HCT116 (cell line): ENCODE measurements at regions not wholly inside any gene's neighbourhood (a gene's known extent, or its start where the extent isn't known, plus 50 kb on each side); places are given as distances from the start of the nearest gene placed in this dataset.
"Not testable (repeated sequence)": the region's sequence is repeated elsewhere in the genome, so short reads cannot be mapped to it uniquely, and the experiment has no call there.

Experiments
- ATAC-seq: fragments of 200-7000 bp; cut with Tn5 transposase; 2 replicates; pipeline ENCODE4 v1.9.1; 2020; ENCODE audit warnings: mild to moderate bottlenecking, moderate library complexity
- BruUV-seq: library from RNA; stranded (reverse); fragments of 400-500 nt; replicated peaks from 2 replicates; lab custom pipeline; 2021; lab: Mats Ljungman, UMichigan
- CTCF ChIA-PET: fragments of 300-600 bp; sonication (Branson Sonifier 250); formaldehyde crosslinking; loops from one replicate; lab custom pipeline; 2021; ENCODE audit warnings: antibody characterized with exemption; lab: Charles Lee
- POLR2A ChIA-PET: fragments of 300-600, 350-600 bp; sonication (Branson Sonifier 250); formaldehyde crosslinking; loops from one replicate; lab custom pipeline; 2021; ENCODE audit warnings: antibody characterized with exemption; lab: Charles Lee
- RAD21 ChIA-PET, 2 experiments: fragments of 300-600 bp; sonication (Branson Sonifier 250); formaldehyde crosslinking; loops; one replicate each; lab custom pipeline; 2023; ENCODE audit warnings: low total read pairs in 2 of 2; ENCODE audit not compliant: uncharacterized antibody in 2 of 2, unreplicated experiment in 2 of 2, low non-redundant PET in 1 of 2; lab: Charles Lee
- DNase-seq: peaks from one replicate; pipeline ENCODE4 v3.0.0-alpha.2; 2010; ENCODE audit warnings: low read depth, low spot score
- H2AFZ ChIP-seq: fragments of 200-600 bp; shearing (Covaris generic), sonication (generic); 2 replicates; pipeline ENCODE4 v1.6.1; 2017; ENCODE audit warnings: low read depth, mixed run types, mixed read lengths, antibody characterized with exemption, low read length; ENCODE audit not compliant: poor library complexity, severe bottlenecking
- H3K27ac ChIP-seq: 2 replicates; pipeline ENCODE4 v1.5.1; 2012; ENCODE audit warnings: low read depth, low read length
- H3K27me3 ChIP-seq: fragments of 200-600 bp; sonication (generic); 2 replicates; pipeline ENCODE4 v1.6.1; 2016; ENCODE audit warnings: mixed run types, low read length, mixed read lengths; ENCODE audit not compliant: insufficient read depth
- H3K36me3 ChIP-seq, 2 experiments: fragments of 200-500 bp in 1 of 2; fragments of 200-600 bp in 1 of 2; sonication (Bioruptor generic) in 1 of 2; sonication (generic) in 1 of 2; 2 replicates each; pipeline versions ENCODE4 v1.5.1 to v1.6.1; 2014 to 2016; ENCODE audit warnings: low read length in 2 of 2, inconsistent platforms in 1 of 2, mixed read lengths in 1 of 2, mixed run types in 1 of 2; ENCODE audit not compliant: insufficient read depth in 2 of 2, control insufficient read depth in 1 of 2
- H3K4me1 ChIP-seq, 2 experiments: fragments of 200-600 bp in 1 of 2; sonication (generic) in 1 of 2; 2 replicates each; pipeline versions ENCODE4 v1.5.1 to v1.6.1; 2012 to 2017; ENCODE audit warnings: low read length in 2 of 2, inconsistent platforms in 1 of 2, mild to moderate bottlenecking in 1 of 2, mixed read lengths in 1 of 2, mixed run types in 1 of 2, moderate library complexity in 1 of 2; ENCODE audit not compliant: insufficient read depth in 2 of 2, control insufficient read depth in 1 of 2
- H3K4me2 ChIP-seq: fragments of 200-600 bp; sonication (generic); 2 replicates; pipeline ENCODE4 v1.6.1; 2017; ENCODE audit warnings: mixed run types, low read length, mixed read lengths
- H3K4me3 ChIP-seq, 2 experiments: fragments of 200-600 bp in 1 of 2; sonication (generic) in 1 of 2; replicated peaks in 1 of 2; 2 replicates each; pipeline ENCODE4 v1.5.1; 2011 to 2016; ENCODE audit warnings: low read length in 2 of 2, control low read depth in 1 of 2, low read depth in 1 of 2, mild to moderate bottlenecking in 1 of 2, mixed read lengths in 1 of 2, mixed run types in 1 of 2
- H3K79me2 ChIP-seq: fragments of 200-600 bp; sonication (generic); 2 replicates; pipeline ENCODE4 v1.6.1; 2017; ENCODE audit warnings: mild to moderate bottlenecking, mixed run types, low read length, moderate library complexity, mixed read lengths; ENCODE audit not compliant: insufficient read depth
- H3K9ac ChIP-seq: fragments of 200-600 bp; sonication (generic); 2 replicates; pipeline ENCODE4 v1.6.1; 2016; ENCODE audit warnings: low read length, mixed read lengths
- H3K9me2 ChIP-seq: fragments of 200-600 bp; sonication (generic), shearing (Covaris generic); 2 replicates; pipeline ENCODE4 v1.6.1; 2017; ENCODE audit warnings: mixed run types, mild to moderate bottlenecking, moderate library complexity; ENCODE audit not compliant: insufficient read depth
- H3K9me3 ChIP-seq, 2 experiments: fragments of 200-500 bp in 1 of 2; fragments of 200-600 bp in 1 of 2; sonication (Bioruptor generic) in 1 of 2; sonication (generic) in 1 of 2; 2 replicates each; pipeline ENCODE4 v1.6.1; 2014 to 2017; ENCODE audit warnings: low read length in 2 of 2, mixed read lengths in 2 of 2, inconsistent platforms in 1 of 2, low read depth in 1 of 2, mild to moderate bottlenecking in 1 of 2, mixed run types in 1 of 2, moderate library complexity in 1 of 2; ENCODE audit not compliant: control insufficient read depth in 1 of 2, insufficient read depth in 1 of 2
- H4K20me1 ChIP-seq: fragments of 200-600 bp; sonication (generic), shearing (Covaris generic); 2 replicates; pipeline ENCODE4 v1.6.1; 2017; ENCODE audit warnings: mixed run types, mild to moderate bottlenecking, moderate library complexity; ENCODE audit not compliant: insufficient read depth
- intact Hi-C: fragments of 100-400 bp; cut with micrococcal nuclease; formaldehyde crosslinking; loops from 2 replicates; pipeline ENCODE4 v1.10.0; 2022
- TF ChIP-seq, protein P1 (sequence below), 3 experiments: fragments of 200-600 bp in 1 of 3; sonication (generic) in 1 of 3; IDR thresholded peaks in 2 of 3; conservative IDR thresholded peaks in 1 of 3; 2 replicates each; pipeline ENCODE4 v1.5.1; 2012 to 2017; ENCODE audit warnings: low read depth in 2 of 3, low read length in 2 of 3, antibody characterized with exemption in 1 of 3, borderline replicate concordance in 1 of 3, control low read depth in 1 of 3, mild to moderate bottlenecking in 1 of 3, mixed read lengths in 1 of 3, mixed run types in 1 of 3, moderate library complexity in 1 of 3; ENCODE audit not compliant: insufficient read depth in 1 of 3

DNA sequence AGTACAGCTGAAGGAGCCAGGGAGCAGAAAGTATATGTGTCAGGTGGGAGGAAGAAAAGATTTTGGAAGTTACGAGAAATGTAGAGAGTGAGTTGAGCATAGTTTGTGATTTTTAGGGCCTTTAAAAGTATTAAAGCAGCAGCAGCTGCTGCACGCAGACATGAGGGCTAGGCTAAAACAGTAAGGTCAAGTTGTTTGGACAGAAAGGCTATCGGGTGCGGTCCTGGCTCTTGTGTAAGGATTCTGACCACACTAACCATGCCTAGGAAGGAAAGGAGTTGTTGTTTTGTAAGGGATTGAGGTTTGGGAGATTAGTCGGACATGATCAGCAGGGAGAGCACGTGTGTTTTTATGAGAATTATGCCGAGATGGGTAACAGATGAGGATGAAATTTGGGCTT lies 991.6 kb upstream of the WWC1 start:
- H4K20me1 ChIP-seq, H3K36me3 ChIP-seq, H3K4me3 ChIP-seq, DNase-seq, BruUV-seq, ATAC-seq, H3K9me3 ChIP-seq, H2AFZ ChIP-seq, RAD21 ChIA-PET, H3K27me3 ChIP-seq, H3K4me2 ChIP-seq, POLR2A ChIA-PET, intact Hi-C loops, H3K4me1 ChIP-seq, H3K79me2 ChIP-seq, H3K27ac ChIP-seq, H3K9me2 ChIP-seq, CTCF ChIA-PET, H3K9ac ChIP-seq: not testable (repeated sequence)

DNA sequence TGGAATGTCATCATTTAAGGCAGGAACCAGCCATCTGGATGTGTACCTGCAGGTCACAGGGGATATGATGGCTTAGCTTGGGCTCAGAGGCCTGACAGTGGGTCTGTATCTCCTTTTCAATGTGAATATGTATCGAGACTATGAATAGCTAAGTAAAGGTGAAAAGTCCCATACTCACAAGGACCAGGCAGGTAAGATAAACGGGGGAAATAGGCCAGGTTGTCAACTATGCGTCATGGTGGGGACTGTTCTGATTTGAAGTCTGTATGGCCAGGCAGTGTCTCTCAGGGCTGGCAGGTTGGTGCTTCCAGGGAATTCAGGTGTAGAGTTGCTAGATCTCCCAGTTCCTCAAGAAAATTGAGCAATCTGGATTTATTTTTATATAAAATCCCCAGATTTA lies 987.9 kb upstream of the WWC1 start:
- TF ChIP-seq, protein P1, sequence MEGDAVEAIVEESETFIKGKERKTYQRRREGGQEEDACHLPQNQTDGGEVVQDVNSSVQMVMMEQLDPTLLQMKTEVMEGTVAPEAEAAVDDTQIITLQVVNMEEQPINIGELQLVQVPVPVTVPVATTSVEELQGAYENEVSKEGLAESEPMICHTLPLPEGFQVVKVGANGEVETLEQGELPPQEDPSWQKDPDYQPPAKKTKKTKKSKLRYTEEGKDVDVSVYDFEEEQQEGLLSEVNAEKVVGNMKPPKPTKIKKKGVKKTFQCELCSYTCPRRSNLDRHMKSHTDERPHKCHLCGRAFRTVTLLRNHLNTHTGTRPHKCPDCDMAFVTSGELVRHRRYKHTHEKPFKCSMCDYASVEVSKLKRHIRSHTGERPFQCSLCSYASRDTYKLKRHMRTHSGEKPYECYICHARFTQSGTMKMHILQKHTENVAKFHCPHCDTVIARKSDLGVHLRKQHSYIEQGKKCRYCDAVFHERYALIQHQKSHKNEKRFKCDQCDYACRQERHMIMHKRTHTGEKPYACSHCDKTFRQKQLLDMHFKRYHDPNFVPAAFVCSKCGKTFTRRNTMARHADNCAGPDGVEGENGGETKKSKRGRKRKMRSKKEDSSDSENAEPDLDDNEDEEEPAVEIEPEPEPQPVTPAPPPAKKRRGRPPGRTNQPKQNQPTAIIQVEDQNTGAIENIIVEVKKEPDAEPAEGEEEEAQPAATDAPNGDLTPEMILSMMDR (IDR thresholded peaks at IDR 0.05 in 2 of 3, conservative IDR thresholded peaks at IDR 0.05 in 1 of 3; ENCODE audit: borderline replicate concordance in 1 of 3, insufficient read depth in 1 of 3, low read depth in 2 of 3, low read length in 2 of 3) = no peak
- no peak overlapping the region for H3K4me2 ChIP-seq
- CTCF ChIA-PET = no interaction called here
- no peaks in the 10 kb centered on the region for H4K20me1 ChIP-seq
- no peaks in the 10 kb centered on the region for H3K36me3 ChIP-seq
- BruUV-seq = no TSS peak
- POLR2A ChIA-PET = no interaction called here
- DNase-seq (no peak), ATAC-seq (no peak)
- no peaks in the 10 kb centered on the region for H3K27me3 ChIP-seq
- no peaks in the 10 kb centered on the region for H3K9me2 ChIP-seq
- intact Hi-C loops = no loop called here
- no peak overlapping the region for H3K9ac ChIP-seq
- RAD21 ChIA-PET = no interaction called here
- H3K9me3 ChIP-seq = no peaks in the 10 kb centered on the region; a peak in 1 of 4 replicates
- H2AFZ ChIP-seq = no peak overlapping the region
- H3K4me3 ChIP-seq = no peak overlapping the region
- H3K27ac ChIP-seq = no peak overlapping the region
- H3K4me1 ChIP-seq = no peaks in the 10 kb centered on the region
- H3K79me2 ChIP-seq = no peaks in the 10 kb centered on the region
